Mesothelial cell of epicardium (in vitro differentiated cells): ENCODE measurements at regions not wholly inside any gene's neighbourhood (a gene's known extent, or its start where the extent isn't known, plus 50 kb on each side); places are given as distances from the start of the nearest gene placed in this dataset.
"Not testable (repeated sequence)": the region's sequence is repeated elsewhere in the genome, so short reads cannot be mapped to it uniquely, and the experiment has no call there.

ENCODE experiments used
- DNase-seq, 2 experiments: peaks; one replicate each; pipeline ENCODE4 v3.0.0; 2021; ENCODE audit warnings: low spot score in 2 of 2; ENCODE audit not compliant: unreplicated experiment in 2 of 2
- H3K27ac Mint-ChIP-seq: 2 replicates; pipeline ENCODE4 v1.8.0; 2021; ENCODE audit warnings: mixed read lengths
- H3K27me3 Mint-ChIP-seq: 2 replicates; pipeline ENCODE4 v1.8.0; 2021; ENCODE audit warnings: low read depth, mixed read lengths
- H3K36me3 Mint-ChIP-seq: 2 replicates; pipeline ENCODE4 v1.8.0; 2021; ENCODE audit warnings: mixed read lengths
- H3K4me1 Mint-ChIP-seq: 2 replicates; pipeline ENCODE4 v1.8.0; 2021; ENCODE audit warnings: mixed read lengths
- H3K4me3 Mint-ChIP-seq: 2 replicates; pipeline ENCODE4 v1.8.0; 2021; ENCODE audit warnings: mild to moderate bottlenecking, moderate library complexity, mixed read lengths
- H3K9me3 Mint-ChIP-seq: 2 replicates; pipeline ENCODE4 v1.8.0; 2021; ENCODE audit warnings: mixed read lengths
- TF ChIP-seq, protein P1 (sequence below): fragments of 200-600 bp; sonication (generic); IDR thresholded peaks from one replicate; pipeline ENCODE4 v1.5.0; 2021; ENCODE audit warnings: antibody characterized with exemption; ENCODE audit not compliant: unreplicated experiment

DNA sequence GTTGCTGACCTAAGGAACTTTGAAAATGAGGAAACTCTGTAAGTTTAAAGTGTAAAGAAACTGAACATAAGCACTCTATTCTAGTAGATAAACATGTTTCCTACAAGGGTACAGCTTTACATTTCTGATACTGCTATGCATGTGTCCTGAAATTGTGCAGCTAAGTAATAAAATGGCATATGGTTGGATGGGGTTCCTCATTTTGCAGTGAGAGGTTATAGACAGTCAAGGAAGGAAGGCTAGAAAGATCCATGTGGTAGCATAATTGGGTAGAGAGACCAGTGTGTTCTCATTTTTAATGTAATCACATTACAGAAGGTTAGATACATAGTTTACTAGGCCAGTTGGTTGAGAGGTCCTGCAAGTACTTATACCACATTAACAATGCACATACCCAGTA lies 477.0 kb downstream of the TMEM121 start:
- Mint-ChIP-seq H3K9me3 (peaks cover 42% of the 10 kb centered on the region), H3K27ac (no peak overlapping the region), H3K4me1 (no peaks in the 10 kb centered on the region), H3K36me3 (peaks cover 4% of the 10 kb centered on the region), H3K27me3 (no peaks in the 10 kb centered on the region), H3K4me3 (no peak overlapping the region)
- TF ChIP-seq, protein P1, sequence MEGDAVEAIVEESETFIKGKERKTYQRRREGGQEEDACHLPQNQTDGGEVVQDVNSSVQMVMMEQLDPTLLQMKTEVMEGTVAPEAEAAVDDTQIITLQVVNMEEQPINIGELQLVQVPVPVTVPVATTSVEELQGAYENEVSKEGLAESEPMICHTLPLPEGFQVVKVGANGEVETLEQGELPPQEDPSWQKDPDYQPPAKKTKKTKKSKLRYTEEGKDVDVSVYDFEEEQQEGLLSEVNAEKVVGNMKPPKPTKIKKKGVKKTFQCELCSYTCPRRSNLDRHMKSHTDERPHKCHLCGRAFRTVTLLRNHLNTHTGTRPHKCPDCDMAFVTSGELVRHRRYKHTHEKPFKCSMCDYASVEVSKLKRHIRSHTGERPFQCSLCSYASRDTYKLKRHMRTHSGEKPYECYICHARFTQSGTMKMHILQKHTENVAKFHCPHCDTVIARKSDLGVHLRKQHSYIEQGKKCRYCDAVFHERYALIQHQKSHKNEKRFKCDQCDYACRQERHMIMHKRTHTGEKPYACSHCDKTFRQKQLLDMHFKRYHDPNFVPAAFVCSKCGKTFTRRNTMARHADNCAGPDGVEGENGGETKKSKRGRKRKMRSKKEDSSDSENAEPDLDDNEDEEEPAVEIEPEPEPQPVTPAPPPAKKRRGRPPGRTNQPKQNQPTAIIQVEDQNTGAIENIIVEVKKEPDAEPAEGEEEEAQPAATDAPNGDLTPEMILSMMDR: no peak
- DNase-seq: no peak

DNA sequence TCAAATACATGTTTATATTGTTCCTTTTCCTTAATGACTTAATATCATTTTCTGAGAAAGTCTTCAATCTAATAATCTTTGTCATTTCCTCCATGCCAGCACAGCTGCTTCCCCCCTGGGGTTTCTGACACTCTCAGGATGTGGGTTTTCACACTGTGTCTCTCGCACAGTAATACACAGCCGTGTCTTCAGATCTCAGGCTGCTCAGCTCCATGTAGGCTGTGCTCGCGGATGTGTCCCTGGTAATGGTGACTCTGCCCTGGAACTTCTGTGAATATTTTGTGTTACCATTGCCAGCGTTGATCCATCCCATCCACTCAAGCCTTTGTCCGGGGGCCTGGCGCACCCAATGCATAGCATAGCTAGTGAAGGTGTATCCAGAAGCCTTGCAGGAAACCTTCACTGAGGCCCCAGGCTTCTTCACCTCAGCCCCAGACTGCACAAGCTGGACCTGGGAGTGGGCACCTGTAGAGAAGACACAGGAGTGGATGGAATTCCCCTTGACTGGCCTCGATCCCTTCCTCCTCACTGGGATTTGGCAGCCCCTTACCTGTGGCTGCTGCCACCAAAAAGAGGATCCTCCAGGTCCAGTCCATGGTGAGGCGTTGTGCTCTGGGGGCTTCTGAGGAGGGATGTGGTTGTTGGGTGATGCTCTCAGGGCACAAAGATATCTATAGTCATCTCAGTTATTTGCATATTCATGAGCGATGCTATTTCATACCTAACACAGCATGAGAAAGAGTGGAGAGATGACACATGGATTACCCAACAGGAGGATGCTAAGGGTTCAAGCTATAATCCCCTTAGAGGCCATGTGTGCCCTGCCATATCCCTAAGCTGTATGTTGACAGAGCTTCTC lies 478.8 kb downstream of the TMEM121 start:
- H3K36me3 Mint-ChIP-seq, H3K4me1 Mint-ChIP-seq, H3K27ac Mint-ChIP-seq, DNase-seq, H3K27me3 Mint-ChIP-seq, H3K4me3 Mint-ChIP-seq: not testable (repeated sequence)
- peaks cover 49% of the 10 kb centered on the region for H3K9me3 Mint-ChIP-seq

DNA sequence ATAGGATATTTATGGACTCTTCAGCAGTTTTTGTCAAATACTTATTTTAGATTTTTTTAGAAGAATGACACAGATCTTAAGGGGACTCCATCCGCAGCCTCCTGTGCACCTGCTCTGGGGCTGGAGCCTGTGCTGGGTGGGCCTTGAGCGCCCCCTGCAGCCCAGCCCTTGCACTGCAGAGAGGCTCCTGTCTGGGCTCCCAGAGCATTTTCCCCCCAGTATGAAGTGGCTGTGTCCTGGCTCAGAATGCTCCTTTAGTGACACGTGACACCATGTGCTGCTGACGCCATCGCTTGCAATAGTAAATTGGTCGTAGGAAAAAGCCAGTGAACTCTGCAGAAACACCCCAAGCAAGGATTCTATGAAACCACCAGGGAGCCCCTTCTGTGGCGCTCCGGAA lies 479.7 kb downstream of the TMEM121 start:
- H3K4me3 Mint-ChIP-seq, H3K4me1 Mint-ChIP-seq, DNase-seq, H3K27ac Mint-ChIP-seq, H3K27me3 Mint-ChIP-seq, H3K36me3 Mint-ChIP-seq: not testable (repeated sequence)
- peaks cover 55% of the 10 kb centered on the region for H3K9me3 Mint-ChIP-seq

DNA sequence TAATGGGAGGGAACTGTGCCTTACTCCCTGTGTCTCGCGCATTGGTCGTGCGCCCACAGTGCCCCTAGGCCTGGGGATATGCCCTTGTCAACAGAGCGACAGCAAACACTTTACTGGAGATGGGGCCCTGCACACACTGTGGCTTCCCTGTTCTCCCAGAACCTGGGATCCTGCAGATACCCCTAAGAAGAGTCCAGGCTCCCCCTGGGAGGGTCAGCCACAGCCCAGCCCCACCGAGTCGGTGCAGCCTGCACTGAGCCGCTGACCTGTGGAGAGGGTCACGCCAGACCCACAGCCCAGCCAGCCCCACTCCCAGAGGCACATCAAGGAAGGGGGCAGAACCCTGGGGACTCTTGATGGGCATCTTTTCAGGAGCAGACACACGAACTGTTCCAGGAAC lies 480.3 kb downstream of the TMEM121 start:
- not testable (repeated sequence) for H3K4me3 Mint-ChIP-seq, H3K36me3 Mint-ChIP-seq, H3K27me3 Mint-ChIP-seq, H3K4me1 Mint-ChIP-seq, H3K27ac Mint-ChIP-seq, DNase-seq
- peaks cover 55% of the 10 kb centered on the region for H3K9me3 Mint-ChIP-seq

- Mint-ChIP-seq H3K27me3 (no peaks in the 10 kb centered on the region), H3K4me3 (no peak overlapping the region), H3K27ac (no peak overlapping the region), H3K9me3 (peaks cover 61% of the 10 kb centered on the region), H3K36me3 (no peaks in the 10 kb centered on the region), H3K4me1 (no peaks in the 10 kb centered on the region)
- no peak for DNase-seq
- TF ChIP-seq, protein P1: no peak
These were observed 484.4 kb downstream of the TMEM121 start for GRCh38 chr14:106010783-106011182.

DNA sequence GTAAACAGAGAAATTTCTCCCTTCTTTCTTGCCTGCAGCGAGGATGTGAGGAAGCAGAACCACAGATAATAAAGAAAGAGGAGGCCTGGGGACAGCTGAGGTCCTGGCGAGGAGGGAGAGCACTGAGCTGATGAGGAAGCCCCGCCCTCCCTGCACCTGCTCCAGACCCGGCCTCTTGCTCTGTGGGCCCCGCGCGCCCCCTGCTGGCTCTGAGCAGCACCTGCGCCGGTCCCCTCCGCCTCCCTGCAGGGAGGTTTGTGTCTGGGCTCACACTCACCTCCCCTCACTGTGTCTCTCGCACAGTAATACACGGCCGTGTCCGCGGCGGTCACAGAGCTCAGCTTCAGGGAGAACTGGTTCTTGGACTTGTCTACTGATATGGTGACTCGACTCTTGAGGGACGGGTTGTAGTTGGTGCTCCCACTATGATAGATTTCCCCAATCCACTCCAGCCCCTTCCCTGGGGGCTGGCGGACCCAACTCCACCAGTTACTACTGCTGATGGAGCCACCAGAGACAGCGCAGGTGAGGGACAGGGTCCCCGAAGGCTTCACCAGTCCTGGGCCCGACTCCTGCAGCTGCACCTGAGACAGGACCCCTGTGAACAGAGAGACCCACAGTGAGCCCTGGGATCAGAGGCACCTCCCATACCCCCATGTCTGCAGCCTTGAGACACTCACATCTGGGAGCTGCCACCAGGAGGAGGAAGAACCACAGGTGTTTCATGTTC lies 485.4 kb downstream of the TMEM121 start:
- H3K36me3 Mint-ChIP-seq, H3K27me3 Mint-ChIP-seq, H3K4me1 Mint-ChIP-seq, H3K4me3 Mint-ChIP-seq, H3K27ac Mint-ChIP-seq, DNase-seq: not testable (repeated sequence)
- H3K9me3 Mint-ChIP-seq: peaks cover 65% of the 10 kb centered on the region

GRCh38 chr14:106012361-106012725 lies 486.0 kb downstream of the TMEM121 start:
- H3K4me3 Mint-ChIP-seq, H3K27me3 Mint-ChIP-seq, H3K4me1 Mint-ChIP-seq, H3K36me3 Mint-ChIP-seq, H3K27ac Mint-ChIP-seq, DNase-seq: not testable (repeated sequence)
- H3K9me3 Mint-ChIP-seq: peaks cover 68% of the 10 kb centered on the region

DNA sequence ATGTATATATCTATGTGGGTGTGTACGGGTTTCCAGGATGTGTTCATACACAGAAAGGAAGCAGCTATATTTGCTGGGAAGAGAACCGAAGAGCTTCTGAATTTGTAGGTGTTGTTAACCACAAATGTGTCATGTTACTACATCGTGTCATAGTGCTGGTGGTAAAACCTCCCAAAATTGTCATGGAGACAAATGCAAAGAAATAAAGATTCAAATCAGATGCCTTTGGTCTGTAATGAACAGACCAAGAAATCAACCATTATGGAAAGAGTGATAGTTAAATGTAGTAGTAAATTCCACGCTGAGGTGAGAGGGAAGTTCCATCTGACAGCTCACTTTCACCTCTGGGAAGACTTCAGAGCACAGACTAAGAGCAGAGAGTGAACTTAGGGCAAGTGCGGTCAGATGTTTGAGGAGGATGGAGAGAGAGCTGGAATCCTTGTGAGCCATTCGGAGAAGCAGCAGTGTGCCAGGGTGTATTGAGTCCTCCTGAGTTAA lies 487.5 kb downstream of the TMEM121 start:
- H3K36me3 Mint-ChIP-seq: no peaks in the 10 kb centered on the region
- no peak overlapping the region for H3K4me3 Mint-ChIP-seq

GRCh38 chr14:106017952-106018351 lies 491.6 kb downstream of the TMEM121 start:
- DNase-seq, H3K27me3 Mint-ChIP-seq, H3K4me1 Mint-ChIP-seq, H3K36me3 Mint-ChIP-seq, H3K27ac Mint-ChIP-seq, H3K4me3 Mint-ChIP-seq: not testable (repeated sequence)
- H3K9me3 Mint-ChIP-seq: peaks cover 65% of the 10 kb centered on the region

More for the DNA sequence above, 487.5 kb downstream of the TMEM121 start:
- H3K4me1 Mint-ChIP-seq: no peaks in the 10 kb centered on the region
- H3K9me3 Mint-ChIP-seq: peaks cover 56% of the 10 kb centered on the region
- no peak for DNase-seq
- no peak overlapping the region for H3K27ac Mint-ChIP-seq
- TF ChIP-seq, protein P1: no peak
- no peaks in the 10 kb centered on the region for H3K27me3 Mint-ChIP-seq
